VCaP (cell line): ENCODE measurements at regions not wholly inside any gene's neighbourhood (a gene's known extent, or its start where the extent isn't known, plus 50 kb on each side); places are given as distances from the start of the nearest gene placed in this dataset.

ENCODE experiments used
- H3K27ac ChIP-seq: fragments of 450-650 bp; 2 replicates; pipeline ENCODE4 v1.5.1; 2017
- TF ChIP-seq, protein P1 (sequence below): fragments of 450-650 bp; conservative IDR thresholded peaks from 2 replicates; pipeline ENCODE4 v1.5.1; 2017; ENCODE audit warnings: mild to moderate bottlenecking, moderate library complexity

DNA sequence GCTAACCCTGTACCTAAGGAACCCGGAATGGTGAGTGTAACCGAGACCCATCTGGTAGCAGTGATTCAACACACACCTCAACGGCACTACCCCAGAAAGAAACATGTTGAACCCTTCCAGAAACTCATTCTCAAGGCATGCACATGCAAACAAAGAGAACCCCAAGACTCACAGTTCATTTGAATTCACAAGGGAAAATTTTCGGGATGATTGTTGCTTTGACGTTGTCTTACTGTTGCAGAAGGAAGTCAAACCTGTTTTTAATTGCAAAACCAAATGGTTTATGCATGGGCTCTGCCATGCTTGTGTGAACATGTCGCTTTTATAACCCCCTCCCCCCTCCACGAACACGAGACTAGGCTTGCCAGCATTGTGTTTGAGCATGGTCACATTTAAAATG is 539.7 kb downstream of the GATA3 start:
- H3K27ac ChIP-seq = no peak overlapping the region
- TF ChIP-seq, protein P1, sequence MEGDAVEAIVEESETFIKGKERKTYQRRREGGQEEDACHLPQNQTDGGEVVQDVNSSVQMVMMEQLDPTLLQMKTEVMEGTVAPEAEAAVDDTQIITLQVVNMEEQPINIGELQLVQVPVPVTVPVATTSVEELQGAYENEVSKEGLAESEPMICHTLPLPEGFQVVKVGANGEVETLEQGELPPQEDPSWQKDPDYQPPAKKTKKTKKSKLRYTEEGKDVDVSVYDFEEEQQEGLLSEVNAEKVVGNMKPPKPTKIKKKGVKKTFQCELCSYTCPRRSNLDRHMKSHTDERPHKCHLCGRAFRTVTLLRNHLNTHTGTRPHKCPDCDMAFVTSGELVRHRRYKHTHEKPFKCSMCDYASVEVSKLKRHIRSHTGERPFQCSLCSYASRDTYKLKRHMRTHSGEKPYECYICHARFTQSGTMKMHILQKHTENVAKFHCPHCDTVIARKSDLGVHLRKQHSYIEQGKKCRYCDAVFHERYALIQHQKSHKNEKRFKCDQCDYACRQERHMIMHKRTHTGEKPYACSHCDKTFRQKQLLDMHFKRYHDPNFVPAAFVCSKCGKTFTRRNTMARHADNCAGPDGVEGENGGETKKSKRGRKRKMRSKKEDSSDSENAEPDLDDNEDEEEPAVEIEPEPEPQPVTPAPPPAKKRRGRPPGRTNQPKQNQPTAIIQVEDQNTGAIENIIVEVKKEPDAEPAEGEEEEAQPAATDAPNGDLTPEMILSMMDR = no peak

- H3K27ac ChIP-seq = no peak overlapping the region
- TF ChIP-seq, protein P1 = no peak
Observed at GRCh38 chr10:8594711-8595110, 540.2 kb downstream of the GATA3 start.

GRCh38 chr10:8595140-8595539 is 540.7 kb downstream of the GATA3 start:
- TF ChIP-seq, protein P1 = no peak
- H3K27ac ChIP-seq = no peak overlapping the region

GRCh38 chr10:8596929-8597472 is 542.5 kb downstream of the GATA3 start:
- H3K27ac ChIP-seq = no peak overlapping the region
- TF ChIP-seq, protein P1 = no peak

DNA sequence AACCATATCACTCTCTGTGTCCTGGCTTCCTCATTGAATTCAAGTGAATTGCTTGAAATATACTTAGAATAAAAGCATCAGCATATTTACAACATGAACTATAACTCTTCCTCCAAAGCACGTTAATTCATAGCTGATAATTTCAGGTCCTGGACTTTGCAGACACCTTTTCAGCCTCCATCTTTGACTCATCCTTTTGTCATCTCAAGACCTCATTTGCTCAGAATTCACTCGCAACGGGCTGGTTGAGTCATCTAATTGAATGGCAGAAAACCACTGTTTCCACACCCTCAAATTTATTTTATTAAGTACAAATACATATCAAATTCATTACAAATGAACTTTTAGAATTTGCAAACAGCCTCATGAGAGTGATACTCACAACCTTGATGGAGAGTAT is 545.7 kb downstream of the GATA3 start:
- H3K27ac ChIP-seq = no peak overlapping the region
- TF ChIP-seq, protein P1 = no peak

GRCh38 chr10:8602821-8603220 is 548.3 kb downstream of the GATA3 start:
- TF ChIP-seq, protein P1 = no peak
- H3K27ac ChIP-seq = no peak overlapping the region

GRCh38 chr10:8614054-8614565 is 559.6 kb downstream of the GATA3 start:
- H3K27ac ChIP-seq = no peak overlapping the region
- TF ChIP-seq, protein P1 = no peak
